Thyroid gland (tissue), 4 donors: ENCODE measurements at regions not wholly inside any gene's neighbourhood (a gene's known extent, or its start where the extent isn't known, plus 50 kb on each side); places are given as distances from the start of the nearest gene placed in this dataset.

Experiments used
- DNase-seq, 2 donors: peaks; one replicate each; pipeline ENCODE4 v3.0.0-alpha.2; 2019
- H3K27ac ChIP-seq, 3 donors: fragments of 200-600 bp; sonication (generic); 1 replicate in 2 of 3; 2 replicates in 1 of 3; pipeline ENCODE4 v1.5.1; 2016 to 2019; ENCODE audit warnings: mild to moderate bottlenecking in 1 of 3, moderate library complexity in 1 of 3
- H3K27me3 ChIP-seq: fragments of 200-600 bp; sonication (generic); one replicate; pipeline ENCODE4 v1.5.1; 2019
- H3K36me3 ChIP-seq, 2 donors: fragments of 200-600 bp; sonication (generic); one replicate each; pipeline ENCODE4 v1.5.1; 2016 to 2019
- H3K4me1 ChIP-seq, 2 donors: fragments of 200-600 bp; sonication (generic); one replicate each; pipeline ENCODE4 v1.5.1; 2017 to 2019
- H3K4me3 ChIP-seq, 3 donors: fragments of 200-600 bp; sonication (generic); replicated peaks in 1 of 3; 1 replicate in 2 of 3; 2 replicates in 1 of 3; pipeline ENCODE4 v1.5.1; 2016; ENCODE audit warnings: mild to moderate bottlenecking in 1 of 3
- H3K9me3 ChIP-seq: fragments of 200-600 bp; sonication (generic); one replicate; pipeline ENCODE4 v1.5.1; 2017
- CTCF ChIP-seq, 6 experiments: fragments of 200-600 bp in 3 of 6; fragments of 450-650 bp in 3 of 6; sonication (generic) in 3 of 6; IDR thresholded peaks; one replicate each; pipeline ENCODE4 v1.5.1; 2016 to 2019; ENCODE audit warnings: antibody characterized with exemption in 6 of 6, mild to moderate bottlenecking in 2 of 6, inconsistent platforms in 1 of 6, moderate library complexity in 1 of 6
- POLR2A ChIP-seq, 2 donors: fragments of 450-650 bp; IDR thresholded peaks; one replicate each; pipeline ENCODE4 v1.6.1; 2017; ENCODE audit warnings: antibody characterized with exemption in 2 of 2, mild to moderate bottlenecking in 2 of 2, moderate library complexity in 1 of 2
- WGBS, 2 donors: methylation state at CpG; one replicate each; pipeline ENCODE4 v1.1.5; 2017; 5-methylcytosine and 5-hydroxymethylcytosine counted together
- intact Hi-C: fragments of 100-400 bp; cut with DNase I; formaldehyde crosslinking; loops from one replicate; pipeline ENCODE4 v1.15.1; 2023

GRCh38 chr5:174325431-174325830 is 279.9 kb downstream of the NSG2 start:
- no peaks in the 10 kb centered on the region for H3K9me3 ChIP-seq
- H3K27me3 ChIP-seq = no peaks in the 10 kb centered on the region
- no peak overlapping the region for H3K4me3 ChIP-seq
- intact Hi-C loops = no loop called here
- H3K36me3 ChIP-seq = no peaks in the 10 kb centered on the region
- WGBS, 2 donors = 76 to 77% methylated on average over 7 of the region's 7 CpGs
- H3K27ac ChIP-seq = no peak overlapping the region
- no peaks in the 10 kb centered on the region for H3K4me1 ChIP-seq
- no peak for DNase-seq
- TF ChIP-seq CTCF (IDR thresholded peaks at IDR 0.05) = no peak
- TF ChIP-seq POLR2A (IDR thresholded peaks at IDR 0.05) = no peak

GRCh38 chr5:174325961-174326360 is 280.5 kb downstream of the NSG2 start:
- WGBS, 2 donors = 51 to 70% methylated on average over 6 of the region's 6 CpGs
- no peak for TF ChIP-seq CTCF (IDR thresholded peaks at IDR 0.05)
- no peak for TF ChIP-seq POLR2A (IDR thresholded peaks at IDR 0.05)
- Histone ChIP-seq H3K4me3 (no peak overlapping the region), H3K9me3 (no peaks in the 10 kb centered on the region), H3K36me3 (no peaks in the 10 kb centered on the region), H3K27me3 (no peaks in the 10 kb centered on the region), H3K4me1 (no peaks in the 10 kb centered on the region), H3K27ac (no peak overlapping the region)
- no peak for DNase-seq
- intact Hi-C loops = no loop called here

DNA sequence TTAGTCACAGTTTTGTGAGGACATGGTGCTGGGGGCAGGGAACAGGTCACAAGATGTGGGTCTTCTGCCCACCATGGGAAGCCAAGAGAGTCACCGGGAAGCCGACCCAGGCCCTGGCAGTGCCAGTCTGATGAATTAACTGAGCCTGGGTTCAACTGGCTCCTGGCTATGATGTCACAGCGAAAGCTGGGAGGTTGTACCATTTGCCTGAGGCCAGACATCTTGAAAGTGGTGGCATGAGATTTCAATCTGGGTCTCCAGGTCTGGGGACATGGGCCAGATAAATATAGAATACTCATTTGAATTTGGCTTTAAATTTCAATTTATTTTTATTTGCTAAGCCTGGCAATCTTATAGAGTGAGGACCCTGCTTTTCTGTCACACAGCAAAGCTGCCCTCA is 280.9 kb downstream of the NSG2 start:
- no peak overlapping the region for H3K27ac ChIP-seq
- H3K27me3 ChIP-seq = no peaks in the 10 kb centered on the region
- H3K4me3 ChIP-seq = no peak overlapping the region
- no peaks in the 10 kb centered on the region for H3K36me3 ChIP-seq
- no peak for DNase-seq
- no peak for TF ChIP-seq POLR2A (IDR thresholded peaks at IDR 0.05)
- TF ChIP-seq CTCF (IDR thresholded peaks at IDR 0.05) = no peak
- intact Hi-C loops = no loop called here
- H3K9me3 ChIP-seq = no peaks in the 10 kb centered on the region
- no peaks in the 10 kb centered on the region for H3K4me1 ChIP-seq
- 72 to 93% methylated on average over 3 of the region's 3 CpGs for WGBS, 2 donors

DNA sequence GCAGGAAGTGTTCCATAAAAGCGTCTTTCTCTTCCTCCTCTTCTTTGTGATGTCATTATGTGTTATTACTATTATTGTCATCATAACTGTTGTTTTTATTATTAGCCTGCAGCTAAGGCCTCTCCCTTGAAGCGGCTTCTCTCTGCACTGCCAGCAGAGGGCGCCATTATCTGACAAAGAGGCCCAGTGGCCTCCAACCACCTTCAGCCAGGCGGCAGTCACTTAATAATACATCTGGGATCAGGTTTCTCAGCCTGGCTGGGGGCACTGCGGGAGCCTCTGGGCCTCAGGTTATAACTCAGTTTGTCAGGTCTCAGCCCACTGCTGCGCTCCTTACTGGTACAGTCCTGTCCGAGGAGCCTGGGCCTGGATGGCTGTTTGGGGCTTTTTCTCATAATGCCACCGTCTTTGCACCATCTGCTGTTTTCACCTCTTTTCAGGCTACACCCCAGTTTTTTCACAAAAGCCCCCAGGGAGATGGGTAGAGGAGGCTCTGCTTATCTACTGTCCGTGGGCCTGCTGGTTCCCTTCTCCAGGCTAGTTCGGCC is 281.9 kb downstream of the NSG2 start:
- DNase-seq = peak; percentile 13 to 35
- H3K36me3 ChIP-seq = no peaks in the 10 kb centered on the region
- no peaks in the 10 kb centered on the region for H3K4me1 ChIP-seq
- TF ChIP-seq POLR2A (IDR thresholded peaks at IDR 0.05) = no peak
- TF ChIP-seq CTCF (IDR thresholded peaks at IDR 0.05) = peak in 4 of 6 experiments; percentile 7 to 44 (median 20)
- no peaks in the 10 kb centered on the region for H3K27me3 ChIP-seq
- no peak overlapping the region for H3K27ac ChIP-seq
- H3K4me3 ChIP-seq = no peak overlapping the region
- no peaks in the 10 kb centered on the region for H3K9me3 ChIP-seq
- intact Hi-C loops = no loop called here
- WGBS, 2 donors = 35 to 41% methylated on average over 10 of the region's 10 CpGs

GRCh38 chr5:174327896-174328295 is 282.4 kb downstream of the NSG2 start:
- Histone ChIP-seq H3K4me3 (no peak overlapping the region), H3K9me3 (no peaks in the 10 kb centered on the region), H3K36me3 (no peaks in the 10 kb centered on the region), H3K27ac (no peak overlapping the region), H3K27me3 (no peaks in the 10 kb centered on the region), H3K4me1 (no peaks in the 10 kb centered on the region)
- no peak for DNase-seq
- intact Hi-C loops = no loop called here
- WGBS, 2 donors = 83 to 89% methylated on average over 9 of the region's 9 CpGs
- TF ChIP-seq CTCF (IDR thresholded peaks at IDR 0.05) = no peak
- TF ChIP-seq POLR2A (IDR thresholded peaks at IDR 0.05) = no peak
